NCI-H2227 (cell line): ENCODE measurements at regions not wholly inside any gene's neighbourhood (a gene's known extent, or its start where the extent isn't known, plus 50 kb on each side); places are given as distances from the start of the nearest gene placed in this dataset.
A peak's percentile ranks its signal among the peaks of the same experiment; 100 is the strongest.
"Not testable (repeated sequence)": the region's sequence is repeated elsewhere in the genome, so short reads cannot be mapped to it uniquely, and the experiment has no call there.

Experiments used
- DNase-seq: peaks from one replicate; lab custom pipeline; 2025; ENCODE audit not compliant: unreplicated experiment; lab: John Stamatoyannopoulos, UW

DNA sequence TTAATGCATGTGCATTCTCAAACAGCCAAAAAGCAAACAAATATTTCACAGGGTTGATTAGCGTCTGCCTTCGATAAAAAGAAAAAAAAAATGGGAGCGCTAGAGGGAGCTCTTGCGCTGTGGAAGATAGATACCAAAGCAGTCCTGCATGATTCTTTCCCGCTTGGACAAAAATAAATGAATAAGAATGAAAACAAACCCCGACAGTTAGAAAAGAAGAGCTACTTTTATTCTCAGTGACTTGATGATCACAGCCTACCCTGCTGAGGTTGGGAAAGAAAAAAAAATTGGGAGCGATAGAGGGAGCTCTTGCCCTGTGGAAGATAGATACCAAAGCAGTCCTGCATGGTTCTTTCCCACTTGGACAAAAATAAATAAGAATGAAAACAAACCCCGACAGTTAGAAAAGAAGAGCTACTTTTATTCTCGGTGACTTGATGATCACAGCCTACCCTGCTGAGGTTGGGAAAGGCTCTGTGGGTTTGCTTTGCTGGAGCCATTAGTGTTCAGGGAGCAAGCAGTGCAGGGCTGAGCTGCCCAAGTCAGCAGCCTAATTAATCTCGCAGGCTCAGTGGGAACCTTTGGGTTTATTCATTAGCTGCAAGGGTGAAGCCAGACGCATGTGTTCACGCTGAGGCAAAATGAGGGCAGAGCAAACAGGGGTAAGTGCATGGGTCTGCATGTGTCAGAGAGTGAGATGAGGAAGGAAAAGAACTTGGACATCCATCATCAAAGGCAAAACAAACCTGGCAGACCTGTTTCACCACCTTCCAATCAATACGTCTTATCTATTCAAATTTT is 249.3 kb upstream of the PRKX start:
- DNase-seq = peak; percentile 55

DNA sequence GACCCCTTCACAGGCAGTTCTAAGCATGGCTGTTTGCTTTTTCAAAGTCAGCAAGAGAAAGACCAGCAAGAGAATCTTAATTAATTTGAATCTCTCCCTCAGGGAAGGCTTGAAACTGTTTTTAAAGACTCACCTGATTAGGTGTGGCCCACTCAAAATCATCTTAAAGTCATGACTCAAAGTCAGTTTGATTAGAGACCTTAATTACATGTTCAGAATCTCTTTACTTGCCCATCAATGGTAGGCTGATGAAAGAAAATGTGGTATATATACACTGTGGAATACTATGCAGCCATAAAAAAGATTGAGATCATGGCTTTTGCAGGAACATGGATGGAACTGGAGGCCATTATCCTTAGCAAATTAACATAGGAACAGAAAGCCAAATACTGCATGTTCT is 247.5 kb upstream of the PRKX start:
- DNase-seq = no peak

DNA sequence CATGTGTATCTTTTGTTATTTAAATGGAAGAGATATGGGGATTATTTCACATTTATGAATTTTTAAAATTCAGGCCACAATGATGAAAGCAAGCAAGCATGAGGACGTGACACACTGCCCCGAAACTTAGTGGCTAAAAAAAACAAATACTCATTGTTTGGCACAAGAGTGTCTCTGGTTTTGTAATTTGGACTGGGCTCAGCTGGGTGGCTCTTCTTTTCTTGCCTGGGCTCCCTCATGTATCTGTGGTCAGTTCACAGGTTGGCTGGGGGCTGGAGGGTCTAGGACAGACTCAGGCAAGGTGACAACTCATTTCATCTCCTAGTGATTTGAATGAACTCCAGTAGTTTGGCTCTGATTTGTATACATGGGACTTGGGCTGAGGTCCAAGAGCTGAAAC is 238.4 kb upstream of the PRKX start:
- no peak for DNase-seq

DNA sequence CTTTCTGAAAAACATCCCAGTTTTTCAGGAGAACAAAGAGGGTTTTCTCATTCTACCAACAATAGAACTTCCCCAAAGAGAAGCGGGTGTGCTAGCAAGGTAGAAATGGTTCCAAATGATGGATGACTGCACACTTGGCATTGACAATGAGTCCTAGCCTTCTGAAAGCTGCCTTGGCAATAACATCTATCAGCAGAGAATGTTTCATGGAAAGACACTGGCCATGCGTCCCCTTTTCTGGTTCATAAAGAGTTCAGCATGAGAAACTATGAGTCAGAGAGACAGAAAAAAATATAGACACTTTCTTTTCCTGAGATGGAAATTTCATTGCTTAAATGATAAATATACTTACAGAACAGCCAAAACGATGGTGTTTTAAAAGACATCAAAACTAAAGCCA is 236.9 kb upstream of the PRKX start:
- no peak for DNase-seq

DNA sequence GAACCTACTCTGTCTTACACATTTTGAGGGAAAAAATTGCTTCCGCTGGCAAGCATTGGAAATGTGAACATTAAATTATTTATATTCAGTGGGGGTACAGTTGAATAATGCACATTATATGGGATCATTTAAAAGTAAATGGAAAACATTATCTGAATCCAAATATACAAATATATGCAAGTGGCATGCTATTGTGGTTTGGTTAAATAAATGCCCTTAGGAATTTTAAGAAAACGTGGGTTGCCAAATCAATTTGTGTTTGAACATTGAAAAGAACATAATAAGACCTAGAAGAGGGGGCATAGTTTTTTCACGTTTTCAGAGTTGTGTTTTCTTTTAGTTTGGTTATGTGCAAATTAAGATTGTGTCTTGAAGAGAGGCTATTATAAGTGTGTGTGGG is 230.5 kb upstream of the PRKX start:
- no peak for DNase-seq

DNA sequence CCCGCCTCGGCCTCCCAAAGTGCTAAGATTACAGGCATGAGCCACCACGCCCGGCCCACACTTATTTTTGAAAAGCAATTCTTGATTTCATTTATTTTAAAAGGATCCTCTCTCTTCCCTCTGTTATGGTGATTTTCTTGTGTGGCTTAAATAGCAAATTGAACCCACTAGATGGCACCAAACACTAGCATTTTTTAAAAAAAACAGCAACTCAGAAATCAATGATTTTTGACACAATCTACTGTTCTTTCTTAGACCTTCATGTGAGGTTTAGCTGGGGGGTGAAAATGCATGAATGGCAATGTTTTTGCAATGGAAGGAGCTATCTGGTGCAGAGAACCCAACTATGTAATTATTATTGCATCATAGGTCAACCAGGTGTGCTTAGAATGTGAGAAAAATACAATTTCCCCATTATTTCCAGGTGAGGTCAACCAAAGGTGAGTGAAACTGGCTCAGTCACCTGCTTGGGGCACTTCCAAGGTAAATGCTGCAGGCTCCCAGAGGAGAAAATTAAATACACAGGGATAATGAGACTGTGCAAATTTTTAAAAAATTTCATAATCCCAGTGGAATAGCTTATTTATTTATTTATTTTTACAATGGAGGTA is 226.7 kb upstream of the PRKX start:
- peak; percentile 52 for DNase-seq

DNA sequence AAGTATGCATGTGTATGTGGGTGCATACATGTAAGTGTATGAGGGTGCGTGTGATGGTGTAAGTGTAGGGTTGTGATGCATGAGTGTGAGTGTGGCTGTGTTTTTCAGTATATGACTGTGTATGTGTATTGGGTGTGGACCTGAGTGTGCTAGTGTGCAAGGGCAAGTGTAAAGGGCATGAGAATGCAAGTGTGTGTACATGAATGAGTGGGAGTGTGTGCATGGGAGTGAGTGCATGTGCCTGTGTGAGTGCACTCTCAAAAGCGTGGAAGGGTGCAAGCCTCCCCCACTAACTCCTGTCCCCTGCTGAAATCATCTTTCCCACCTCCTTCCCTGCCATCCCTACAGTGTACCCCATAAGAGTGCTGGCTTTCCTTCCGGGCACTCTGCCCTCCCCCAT is 225.1 kb upstream of the PRKX start:
- no peak for DNase-seq

DNA sequence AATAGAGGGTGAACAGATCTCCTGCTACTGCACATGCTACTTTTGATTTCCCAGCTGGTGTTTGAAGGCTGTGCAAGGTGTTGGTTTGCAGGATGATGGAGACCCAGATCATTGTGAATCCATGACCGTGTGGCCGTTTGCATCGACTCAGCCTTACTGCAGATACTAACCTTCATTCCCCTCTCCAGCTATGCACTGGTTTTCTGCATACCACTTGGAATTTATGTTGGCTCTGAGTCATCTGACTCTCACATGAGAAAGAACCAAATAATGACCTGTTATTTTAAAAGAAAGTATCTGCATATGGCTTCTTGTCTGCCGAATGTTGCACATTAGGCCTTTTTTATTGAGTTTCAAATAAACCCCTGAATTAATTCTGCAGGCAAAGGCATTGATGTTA is 221.7 kb upstream of the PRKX start:
- DNase-seq = not testable (repeated sequence)

DNA sequence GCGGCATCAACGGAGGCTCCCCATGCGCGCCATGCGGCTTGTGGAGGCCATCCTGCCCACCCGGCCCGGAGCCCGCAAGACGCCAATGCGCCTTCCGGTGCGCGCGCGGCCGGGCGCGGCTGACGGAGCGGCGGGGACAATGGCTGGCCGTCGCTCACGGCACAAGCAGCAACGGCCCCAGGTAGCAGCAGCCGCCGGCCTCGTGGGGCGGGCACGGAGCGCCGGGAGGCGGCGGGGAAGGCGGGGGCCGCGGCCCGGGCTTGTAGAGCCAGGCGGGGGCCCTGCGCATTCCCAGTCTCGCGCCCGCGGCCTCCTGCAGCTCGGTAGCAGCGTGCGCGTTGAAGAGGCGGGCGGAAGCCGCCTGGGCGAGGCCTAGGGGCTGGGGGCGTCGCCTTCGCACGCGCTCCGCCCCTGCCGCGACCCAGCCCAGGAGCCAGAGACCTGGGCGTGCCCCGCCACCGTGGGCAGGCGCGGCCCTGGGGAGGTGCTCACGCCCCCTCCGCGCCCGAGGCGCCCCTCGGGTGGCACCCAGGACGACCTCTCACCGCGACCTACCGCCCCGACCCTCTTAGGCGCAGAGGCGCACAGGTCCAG is 207.1 kb upstream of the PRKX start:
- DNase-seq = not testable (repeated sequence)

DNA sequence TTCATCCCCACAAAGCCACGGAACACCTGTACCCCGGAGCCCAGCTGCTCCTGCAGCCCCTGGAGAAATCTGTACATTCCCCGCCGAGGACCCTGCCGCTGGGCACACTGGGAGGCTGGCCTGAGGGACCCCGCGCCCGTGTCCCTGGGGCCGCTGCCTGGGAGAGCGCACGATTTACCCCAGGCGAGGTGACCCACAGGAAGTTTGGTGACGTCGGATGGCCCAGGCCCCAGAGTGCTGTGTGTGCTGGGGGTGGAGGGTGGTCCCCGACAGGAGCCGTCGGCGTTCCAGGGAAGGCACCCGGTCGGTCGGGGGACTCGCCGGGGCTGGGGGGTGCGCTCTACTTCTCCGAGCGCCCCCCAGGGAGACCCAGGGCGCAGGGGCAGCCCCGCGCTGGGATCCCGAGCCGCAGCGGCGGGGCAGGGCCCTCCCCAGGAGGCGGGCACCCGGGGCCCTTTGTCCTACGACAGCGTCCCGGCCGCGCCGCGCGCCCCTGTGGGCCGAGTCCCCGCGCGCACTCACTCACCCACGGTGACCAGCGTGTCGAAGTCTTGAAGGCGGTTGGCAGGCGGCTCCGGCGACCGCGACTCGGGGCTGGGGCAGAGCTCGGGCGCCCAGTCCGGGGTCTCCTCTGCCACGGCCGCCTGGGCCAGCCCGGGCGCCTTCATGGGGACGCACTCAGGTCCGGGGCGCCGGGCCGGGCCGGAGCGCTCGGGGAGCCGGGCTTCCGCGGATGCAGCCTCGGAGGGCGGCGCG is 206.4 kb upstream of the PRKX start:
- DNase-seq = not testable (repeated sequence)

DNA sequence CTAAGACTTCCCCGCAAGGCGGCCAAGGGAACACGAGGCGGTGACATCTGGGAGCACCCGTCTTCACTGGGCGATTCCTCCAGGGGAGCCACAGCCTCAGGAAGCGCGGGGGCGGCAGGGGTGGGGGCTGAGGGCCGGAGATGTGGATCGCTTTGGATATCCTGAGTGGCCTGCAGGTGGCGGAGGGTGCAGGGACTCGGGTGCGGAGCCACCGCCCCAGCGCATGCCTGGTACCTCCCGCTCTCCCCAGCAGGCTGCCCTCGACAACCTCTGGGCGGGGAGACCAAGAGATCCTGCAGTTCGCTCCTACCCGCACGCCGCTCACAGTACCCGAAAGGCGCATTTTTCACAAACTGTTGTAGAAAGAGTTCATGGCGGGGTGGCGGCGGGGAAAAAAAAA is 201.4 kb upstream of the PRKX start:
- not testable (repeated sequence) for DNase-seq

DNA sequence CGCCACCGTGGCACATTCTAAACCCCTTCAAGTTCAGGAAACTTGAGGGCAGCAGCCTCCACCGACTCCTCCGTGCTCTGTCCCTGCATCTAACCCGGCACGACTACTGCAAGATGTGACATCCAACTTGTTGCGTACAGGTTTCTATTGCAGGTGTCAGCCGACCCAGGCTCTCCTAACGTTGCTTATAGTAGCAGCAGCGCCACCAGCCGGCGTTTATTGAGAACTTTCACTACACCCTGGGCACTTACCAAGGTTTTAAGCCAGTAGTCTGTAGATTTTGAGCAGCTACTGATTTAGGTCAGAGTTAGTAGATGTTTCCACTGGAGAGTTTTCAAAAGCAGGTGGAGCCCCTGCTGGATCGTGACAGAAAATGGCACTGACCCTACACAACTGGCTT is 200.6 kb upstream of the PRKX start:
- DNase-seq = not testable (repeated sequence)

DNA sequence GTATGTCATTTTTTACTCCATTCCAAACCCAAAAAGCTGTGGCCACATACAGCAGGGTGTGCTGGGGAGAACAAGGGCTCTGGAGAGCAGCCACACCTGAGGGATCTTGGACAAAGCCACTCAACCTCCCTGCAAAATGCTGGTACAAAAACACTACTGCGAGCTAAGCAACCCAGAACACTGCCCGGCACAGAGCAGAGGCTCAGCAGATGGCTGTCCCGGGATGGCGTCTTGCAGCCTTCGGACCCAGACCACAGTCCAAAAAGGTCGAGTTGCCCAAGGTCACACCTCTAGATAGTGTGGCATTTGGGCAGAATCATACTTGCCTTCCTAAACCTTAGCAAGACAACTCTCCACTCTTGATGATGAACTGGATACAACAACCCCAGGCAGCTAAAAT is 197.6 kb upstream of the PRKX start:
- DNase-seq = not testable (repeated sequence)

DNA sequence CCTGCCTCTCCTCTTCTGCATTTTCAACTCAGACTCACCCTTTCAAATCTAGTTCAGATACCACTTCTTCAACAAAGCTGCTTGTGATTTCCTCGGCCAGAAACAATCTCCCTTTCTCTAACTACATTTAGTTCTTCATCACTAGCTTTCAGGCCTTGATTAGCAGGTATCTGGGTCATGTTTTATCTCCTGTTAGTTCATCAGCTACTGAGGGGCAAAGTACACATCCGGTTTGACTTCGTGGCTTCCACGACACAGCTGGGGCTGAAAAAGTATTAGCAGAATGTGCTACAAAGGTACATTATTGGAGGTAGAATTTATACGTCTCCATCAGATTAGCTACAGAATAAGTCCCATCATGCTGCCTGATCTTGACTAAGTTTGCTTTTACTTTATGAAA is 197.2 kb upstream of the PRKX start:
- not testable (repeated sequence) for DNase-seq

DNA sequence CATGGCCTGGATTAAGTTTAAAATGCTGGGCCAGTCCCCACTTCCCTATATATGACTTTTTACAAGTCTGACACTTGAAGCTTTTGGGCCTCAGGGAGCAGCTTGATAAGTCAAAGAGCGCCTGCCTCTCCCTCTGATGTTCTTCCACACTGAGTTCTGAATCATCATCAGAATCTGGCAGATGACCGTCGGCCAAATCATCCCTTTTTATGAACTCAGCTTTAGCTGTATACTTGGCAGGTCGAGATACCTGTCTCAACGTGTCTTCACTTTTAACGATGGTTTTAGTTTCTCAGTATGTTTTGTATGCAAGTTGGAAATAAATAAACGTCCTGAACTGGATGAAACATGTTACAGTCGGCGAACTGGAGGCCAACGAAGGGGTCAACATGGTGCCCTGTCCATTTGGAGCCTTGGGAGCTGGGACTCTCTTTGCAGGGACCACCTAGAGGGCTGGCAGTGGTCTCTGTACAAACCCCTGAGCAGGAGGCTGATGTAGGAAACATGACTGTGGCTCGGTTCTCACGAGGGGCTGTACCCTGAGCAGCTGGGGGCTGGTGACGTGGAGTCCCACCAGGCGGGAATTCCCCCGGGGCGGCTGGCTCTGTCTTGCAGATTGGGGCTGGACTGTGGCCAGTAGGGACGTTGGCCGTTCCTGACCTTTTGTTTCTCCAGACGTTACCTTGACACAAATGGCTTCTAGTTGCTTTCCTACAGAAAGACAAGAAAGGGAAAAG is 192.2 kb upstream of the PRKX start:
- DNase-seq = not testable (repeated sequence)

DNA sequence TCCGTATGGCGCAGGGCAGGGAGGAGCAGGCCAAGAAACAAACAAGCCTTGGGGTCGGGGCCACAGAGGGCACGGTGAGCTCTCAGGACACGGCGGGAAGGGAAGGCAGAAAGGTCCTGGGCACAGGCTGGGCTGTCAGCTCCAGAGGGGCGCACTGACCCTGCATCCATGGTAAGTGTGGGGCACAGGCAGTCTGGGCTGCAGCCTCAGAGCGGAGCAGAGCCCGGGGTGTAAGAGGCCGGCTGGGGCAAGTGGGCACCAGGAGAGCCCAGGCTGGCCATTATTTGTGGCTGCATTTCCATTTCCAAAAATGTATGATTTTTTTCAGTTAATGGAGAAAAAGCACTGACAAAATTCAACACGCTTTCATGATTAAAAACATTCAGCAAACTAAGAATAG is 188.8 kb upstream of the PRKX start:
- not testable (repeated sequence) for DNase-seq

DNA sequence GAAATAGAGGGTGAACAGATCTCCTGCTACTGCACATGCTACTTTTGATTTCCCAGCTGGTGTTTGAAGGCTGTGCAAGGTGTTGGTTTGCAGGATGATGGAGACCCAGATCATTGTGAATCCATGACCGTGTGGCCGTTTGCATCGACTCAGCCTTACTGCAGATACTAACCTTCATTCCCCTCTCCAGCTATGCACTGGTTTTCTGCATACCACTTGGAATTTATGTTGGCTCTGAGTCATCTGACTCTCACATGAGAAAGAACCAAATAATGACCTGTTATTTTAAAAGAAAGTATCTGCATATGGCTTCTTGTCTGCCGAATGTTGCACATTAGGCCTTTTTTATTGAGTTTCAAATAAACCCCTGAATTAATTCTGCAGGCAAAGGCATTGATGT is 183.3 kb upstream of the PRKX start:
- not testable (repeated sequence) for DNase-seq

DNA sequence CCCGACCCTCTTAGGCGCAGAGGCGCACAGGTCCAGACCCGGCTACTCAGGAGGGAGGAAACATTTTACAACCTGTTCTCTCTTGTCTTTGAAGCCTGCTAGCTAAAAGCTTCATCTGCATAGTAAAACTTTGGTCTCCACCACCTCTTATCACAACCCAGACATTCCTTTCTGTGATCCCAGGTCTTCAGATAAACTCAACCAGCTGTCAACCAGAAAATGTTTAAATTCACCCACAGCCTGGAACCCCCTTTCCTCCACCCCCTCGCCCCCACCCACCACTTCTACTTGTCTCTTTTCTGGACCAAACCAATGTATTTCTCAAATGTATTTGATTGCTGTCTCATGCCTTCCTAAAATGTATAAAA is 169.1 kb upstream of the PRKX start:
- DNase-seq = not testable (repeated sequence)

DNA sequence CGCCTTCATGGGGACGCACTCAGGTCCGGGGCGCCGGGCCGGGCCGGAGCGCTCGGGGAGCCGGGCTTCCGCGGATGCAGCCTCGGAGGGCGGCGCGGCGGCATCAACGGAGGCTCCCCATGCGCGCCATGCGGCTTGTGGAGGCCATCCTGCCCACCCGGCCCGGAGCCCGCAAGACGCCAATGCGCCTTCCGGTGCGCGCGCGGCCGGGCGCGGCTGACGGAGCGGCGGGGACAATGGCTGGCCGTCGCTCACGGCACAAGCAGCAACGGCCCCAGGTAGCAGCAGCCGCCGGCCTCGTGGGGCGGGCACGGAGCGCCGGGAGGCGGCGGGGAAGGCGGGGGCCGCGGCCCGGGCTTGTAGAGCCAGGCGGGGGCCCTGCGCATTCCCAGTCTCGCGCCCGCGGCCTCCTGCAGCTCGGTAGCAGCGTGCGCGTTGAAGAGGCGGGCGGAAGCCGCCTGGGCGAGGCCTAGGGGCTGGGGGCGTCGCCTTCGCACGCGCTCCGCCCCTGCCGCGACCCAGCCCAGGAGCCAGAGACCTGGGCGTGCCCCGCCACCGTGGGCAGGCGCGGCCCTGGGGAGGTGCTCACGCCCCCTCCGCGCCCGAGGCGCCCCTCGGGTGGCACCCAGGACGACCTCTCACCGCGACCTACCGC is 168.6 kb upstream of the PRKX start:
- DNase-seq = not testable (repeated sequence)

DNA sequence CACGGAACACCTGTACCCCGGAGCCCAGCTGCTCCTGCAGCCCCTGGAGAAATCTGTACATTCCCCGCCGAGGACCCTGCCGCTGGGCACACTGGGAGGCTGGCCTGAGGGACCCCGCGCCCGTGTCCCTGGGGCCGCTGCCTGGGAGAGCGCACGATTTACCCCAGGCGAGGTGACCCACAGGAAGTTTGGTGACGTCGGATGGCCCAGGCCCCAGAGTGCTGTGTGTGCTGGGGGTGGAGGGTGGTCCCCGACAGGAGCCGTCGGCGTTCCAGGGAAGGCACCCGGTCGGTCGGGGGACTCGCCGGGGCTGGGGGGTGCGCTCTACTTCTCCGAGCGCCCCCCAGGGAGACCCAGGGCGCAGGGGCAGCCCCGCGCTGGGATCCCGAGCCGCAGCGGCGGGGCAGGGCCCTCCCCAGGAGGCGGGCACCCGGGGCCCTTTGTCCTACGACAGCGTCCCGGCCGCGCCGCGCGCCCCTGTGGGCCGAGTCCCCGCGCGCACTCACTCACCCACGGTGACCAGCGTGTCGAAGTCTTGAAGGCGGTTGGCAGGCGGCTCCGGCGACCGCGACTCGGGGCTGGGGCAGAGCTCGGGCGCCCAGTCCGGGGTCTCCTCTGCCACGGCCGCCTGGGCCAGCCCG is 167.9 kb upstream of the PRKX start:
- DNase-seq = not testable (repeated sequence)
